ENCODE measurements at regions not wholly inside any gene's neighbourhood (a gene's known extent, or its start where the extent isn't known, plus 50 kb on each side); places are given as distances from the start of the nearest gene placed in this dataset.

DNA sequence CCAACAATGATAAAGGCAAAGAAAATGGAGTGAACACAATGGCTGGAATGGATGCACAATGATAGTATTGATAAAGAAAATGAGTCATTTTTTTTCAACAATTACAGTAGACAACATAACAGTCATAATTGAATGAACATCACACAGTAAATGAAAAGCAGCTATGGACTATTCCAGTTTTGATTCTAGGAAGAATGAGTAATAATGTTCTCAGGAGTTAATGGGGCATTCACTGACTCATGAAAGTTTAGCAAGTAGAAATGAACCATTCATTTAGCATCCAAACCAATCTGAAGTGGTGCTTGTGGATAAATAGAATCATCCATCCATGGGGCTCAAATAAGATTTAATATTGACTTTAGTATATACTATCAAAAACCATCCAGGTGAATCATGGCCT is 1029.5 kb upstream of the GJE1 start:
- TF ChIP-seq CTCF (IDR thresholded peaks at IDR 0.05; ENCODE audit: poor library complexity) (no peak), EZH2 (IDR thresholded peaks at IDR 0.05; ENCODE audit: borderline replicate concordance) (no peak)

Measured in hepatocyte (in vitro differentiated cells).